Suprapubic skin (tissue), 4 donors: ENCODE measurements at regions not wholly inside any gene's neighbourhood (a gene's known extent, or its start where the extent isn't known, plus 50 kb on each side); places are given as distances from the start of the nearest gene placed in this dataset.

Experiments used
- DNase-seq, 2 donors: peaks; one replicate each; pipeline ENCODE4 v3.0.0-alpha.2; 2019; ENCODE audit warnings: low spot score in 2 of 2
- H3K27ac ChIP-seq: fragments of 200-600 bp; sonication (generic); one replicate; pipeline ENCODE4 v1.5.1; 2019
- H3K27me3 ChIP-seq: fragments of 200-600 bp; sonication (generic); one replicate; pipeline ENCODE4 v1.5.1; 2019
- H3K36me3 ChIP-seq: fragments of 200-600 bp; sonication (generic); one replicate; pipeline ENCODE4 v1.5.1; 2019
- H3K4me1 ChIP-seq: fragments of 200-600 bp; sonication (generic); one replicate; pipeline ENCODE4 v1.5.1; 2019
- H3K4me3 ChIP-seq: fragments of 200-600 bp; sonication (generic); one replicate; pipeline ENCODE4 v1.5.1; 2019; ENCODE audit warnings: mild to moderate bottlenecking
- H3K9me3 ChIP-seq: fragments of 200-600 bp; sonication (generic); one replicate; pipeline ENCODE4 v1.5.1; 2019
- CTCF ChIP-seq, 2 donors: fragments of 200-600 bp in 1 of 2; fragments of 450-650 bp in 1 of 2; sonication (generic) in 1 of 2; IDR thresholded peaks; one replicate each; pipeline ENCODE4 v1.5.1; 2016 to 2019; ENCODE audit warnings: antibody characterized with exemption in 2 of 2, mild to moderate bottlenecking in 1 of 2, moderate library complexity in 1 of 2
- EP300 ChIP-seq: sonication (generic); formaldehyde crosslinking; IDR thresholded peaks from one replicate; pipeline ENCODE4 v1.6.1; 2017; ENCODE audit warnings: antibody characterized with exemption
- POLR2A ChIP-seq, 2 donors: fragments of 450-650 bp; IDR thresholded peaks; one replicate each; pipeline ENCODE4 v1.6.1; 2017; ENCODE audit warnings: antibody characterized with exemption in 2 of 2, mild to moderate bottlenecking in 2 of 2, moderate library complexity in 2 of 2
- POLR2AphosphoS5 ChIP-seq, 3 donors: sonication (generic); formaldehyde crosslinking; IDR thresholded peaks; one replicate each; pipeline ENCODE4 v1.6.1; 2017; ENCODE audit warnings: antibody characterized with exemption in 3 of 3
- WGBS: methylation state at CpG from one replicate; pipeline ENCODE4 v1.1.5; 2018; 5-methylcytosine and 5-hydroxymethylcytosine counted together

GRCh38 chr2:217060951-217061547 lies 201.2 kb upstream of the TNP1 start:
- peaks cover 7% of the 10 kb centered on the region for H3K4me1 ChIP-seq
- DNase-seq = no peak
- H3K36me3 ChIP-seq = no peaks in the 10 kb centered on the region
- WGBS = 81% methylated on average over 3 of the region's 3 CpGs
- H3K27me3 ChIP-seq = no peaks in the 10 kb centered on the region
- H3K27ac ChIP-seq = no peak overlapping the region
- TF ChIP-seq CTCF (IDR thresholded peaks at IDR 0.05) = no peak
- no peak for TF ChIP-seq POLR2AphosphoS5 (IDR thresholded peaks at IDR 0.05)
- no peak for TF ChIP-seq POLR2A (IDR thresholded peaks at IDR 0.05)
- TF ChIP-seq EP300 = no peak
- H3K9me3 ChIP-seq = no peaks in the 10 kb centered on the region
- no peak overlapping the region for H3K4me3 ChIP-seq

GRCh38 chr2:217060516-217060915 lies 200.7 kb upstream of the TNP1 start:
- no peak for DNase-seq
- Histone ChIP-seq H3K27me3 (no peaks in the 10 kb centered on the region), H3K4me3 (no peak overlapping the region), H3K9me3 (no peaks in the 10 kb centered on the region), H3K36me3 (no peaks in the 10 kb centered on the region), H3K4me1 (peaks cover 7% of the 10 kb centered on the region), H3K27ac (no peak overlapping the region)
- 96% methylated on average over 2 of the region's 2 CpGs for WGBS
- TF ChIP-seq POLR2A (IDR thresholded peaks at IDR 0.05) (no peak), POLR2AphosphoS5 (IDR thresholded peaks at IDR 0.05) (no peak), EP300 (no peak), CTCF (IDR thresholded peaks at IDR 0.05) (no peak)

- no peaks in the 10 kb centered on the region for H3K4me1 ChIP-seq
- H3K9me3 ChIP-seq = no peaks in the 10 kb centered on the region
- DNase-seq = no peak
- H3K27ac ChIP-seq = no peak overlapping the region
- H3K36me3 ChIP-seq = no peaks in the 10 kb centered on the region
- TF ChIP-seq POLR2AphosphoS5 (IDR thresholded peaks at IDR 0.05) (no peak), EP300 (no peak), CTCF (IDR thresholded peaks at IDR 0.05) (no peak), POLR2A (IDR thresholded peaks at IDR 0.05) (no peak)
- 98% methylated on average over 4 of the region's 4 CpGs for WGBS
- H3K27me3 ChIP-seq = no peaks in the 10 kb centered on the region
- no peak overlapping the region for H3K4me3 ChIP-seq
Measured at GRCh38 chr2:217058791-217059755, 199.2 kb upstream of the TNP1 start.

GRCh38 chr2:217057773-217058172 lies 197.9 kb upstream of the TNP1 start:
- H3K9me3 ChIP-seq = no peaks in the 10 kb centered on the region
- H3K27me3 ChIP-seq = no peaks in the 10 kb centered on the region
- no peaks in the 10 kb centered on the region for H3K36me3 ChIP-seq
- no peak for TF ChIP-seq CTCF (IDR thresholded peaks at IDR 0.05)
- DNase-seq = no peak
- H3K27ac ChIP-seq = no peak overlapping the region
- H3K4me1 ChIP-seq = peaks cover 4% of the 10 kb centered on the region
- 83% methylated on average over 3 of the region's 3 CpGs for WGBS
- H3K4me3 ChIP-seq = no peak overlapping the region

- TF ChIP-seq EP300 (no peak), POLR2AphosphoS5 (IDR thresholded peaks at IDR 0.05) (no peak), POLR2A (IDR thresholded peaks at IDR 0.05) (no peak)
- H3K36me3 ChIP-seq = no peaks in the 10 kb centered on the region
- peaks cover 6% of the 10 kb centered on the region for H3K4me1 ChIP-seq
- 91% methylated on average over 1 of the region's 1 CpG for WGBS
- H3K4me3 ChIP-seq = no peak overlapping the region
- H3K27me3 ChIP-seq = no peaks in the 10 kb centered on the region
- no peak overlapping the region for H3K27ac ChIP-seq
- no peaks in the 10 kb centered on the region for H3K9me3 ChIP-seq
- no peak for DNase-seq
Measured at GRCh38 chr2:217055624-217056023, 195.8 kb upstream of the TNP1 start.
